Stimulated activated CD4-positive, alpha-beta T cell treated with anti-CD3 and anti-CD28 coated beads, Interleukin-1b, Interleukin-23, amount 100 ng/mL, for 24 hours (primary cell): ENCODE measurements at regions not wholly inside any gene's neighbourhood (a gene's known extent, or its start where the extent isn't known, plus 50 kb on each side); places are given as distances from the start of the nearest gene placed in this dataset.

ENCODE experiments used
- DNase-seq, 4 experiments: peaks; one replicate each; pipeline ENCODE4 v3.0.0-alpha.2; 2020; ENCODE audit warnings: low read depth in 4 of 4, low spot score in 1 of 4

DNA sequence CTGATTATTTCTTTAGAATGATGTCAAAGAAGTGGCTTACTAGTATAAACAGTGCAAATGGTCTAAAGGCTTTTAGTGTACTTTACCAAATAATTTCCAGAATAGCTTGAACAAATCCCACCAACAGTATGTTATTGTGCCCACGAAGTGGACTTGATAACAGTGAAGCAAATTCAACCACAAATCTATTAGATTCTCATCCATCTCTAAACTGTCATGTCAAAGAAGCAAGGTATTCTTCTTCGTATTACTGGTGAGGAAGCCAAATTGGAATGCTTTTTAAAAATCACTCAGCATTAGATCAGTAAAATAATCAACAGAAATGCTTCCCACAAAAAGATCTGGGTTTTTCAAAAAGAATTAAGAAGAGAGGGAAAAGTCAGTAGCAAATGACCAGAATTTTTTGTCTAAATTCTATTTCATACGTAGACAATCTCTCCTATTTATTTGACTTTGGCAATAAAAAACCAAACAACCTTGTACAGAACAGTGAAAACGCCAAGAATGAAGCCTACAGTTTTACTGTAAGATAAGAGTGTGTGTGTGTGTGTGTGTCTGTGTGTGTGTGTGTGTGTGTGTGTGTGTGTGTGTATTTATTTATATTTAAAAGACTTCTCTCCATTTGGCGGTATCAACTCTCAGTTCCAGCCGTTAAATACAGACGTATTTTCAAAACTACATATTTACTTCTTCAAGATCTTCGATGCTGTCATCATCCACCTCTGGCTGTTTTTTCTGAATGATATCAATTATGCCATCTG, 114.6 kb downstream of the CYB561 start:
- no peak for DNase-seq

- DNase-seq = no peak
These were observed 113.8 kb downstream of the CYB561 start for GRCh38 chr17:63332286-63332685.

GRCh38 chr17:63333869-63334268, 112.2 kb downstream of the CYB561 start:
- DNase-seq = no peak

- DNase-seq = no peak
These were observed 110.3 kb downstream of the CYB561 start for GRCh38 chr17:63335831-63336230.

GRCh38 chr17:63337579-63337978, 108.5 kb downstream of the CYB561 start:
- DNase-seq = no peak

- no peak for DNase-seq
These were observed 107.8 kb downstream of the CYB561 start for GRCh38 chr17:63338272-63338671.

DNA sequence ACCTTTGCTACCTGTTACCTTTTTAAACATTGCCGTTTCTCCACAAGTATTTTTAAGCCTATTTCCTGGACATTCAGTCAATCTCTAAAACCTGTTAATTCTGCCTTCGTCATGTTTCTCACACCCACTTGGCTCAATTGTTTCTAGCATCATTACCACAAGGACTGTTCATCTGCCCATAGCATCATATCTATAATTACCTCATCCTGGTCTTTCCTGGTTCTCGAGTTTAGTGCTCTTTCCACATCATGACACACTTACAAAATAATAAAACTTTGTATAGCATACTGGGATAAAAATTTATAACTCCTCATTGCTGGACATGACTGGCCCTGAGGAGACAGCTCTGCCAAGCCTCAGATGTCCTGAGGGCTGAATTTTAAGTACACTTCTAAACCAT, 104.8 kb downstream of the CYB561 start:
- no peak for DNase-seq

- no peak for DNase-seq
These were observed 101.7 kb downstream of the CYB561 start for GRCh38 chr17:63344383-63344782.

GRCh38 chr17:63345611-63346010, 100.5 kb downstream of the CYB561 start:
- no peak for DNase-seq

DNA sequence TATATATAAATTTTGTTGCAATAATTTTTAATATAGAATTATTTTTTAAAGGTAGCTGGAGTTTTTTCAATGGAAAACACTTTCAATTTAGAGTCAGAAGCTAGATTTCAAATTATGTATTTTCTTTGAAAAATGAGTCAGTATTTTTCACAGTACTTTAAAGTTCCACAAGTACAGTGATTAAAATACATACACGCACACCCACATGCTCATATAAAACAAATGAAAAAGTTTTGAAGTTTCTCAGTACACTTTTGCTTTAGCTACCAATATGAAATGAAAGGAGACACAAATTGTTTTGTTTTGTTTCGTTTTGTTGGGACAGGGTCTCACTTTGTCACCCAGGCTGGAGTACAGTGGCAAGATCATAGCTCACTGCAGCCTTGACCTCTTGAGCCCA, 98.6 kb downstream of the CYB561 start:
- no peak for DNase-seq

GRCh38 chr17:63349478-63350000, 96.6 kb downstream of the CYB561 start:
- DNase-seq = no peak

GRCh38 chr17:63350364-63350763, 95.7 kb downstream of the CYB561 start:
- no peak for DNase-seq

GRCh38 chr17:63354256-63354655, 91.8 kb downstream of the CYB561 start:
- no peak for DNase-seq

DNA sequence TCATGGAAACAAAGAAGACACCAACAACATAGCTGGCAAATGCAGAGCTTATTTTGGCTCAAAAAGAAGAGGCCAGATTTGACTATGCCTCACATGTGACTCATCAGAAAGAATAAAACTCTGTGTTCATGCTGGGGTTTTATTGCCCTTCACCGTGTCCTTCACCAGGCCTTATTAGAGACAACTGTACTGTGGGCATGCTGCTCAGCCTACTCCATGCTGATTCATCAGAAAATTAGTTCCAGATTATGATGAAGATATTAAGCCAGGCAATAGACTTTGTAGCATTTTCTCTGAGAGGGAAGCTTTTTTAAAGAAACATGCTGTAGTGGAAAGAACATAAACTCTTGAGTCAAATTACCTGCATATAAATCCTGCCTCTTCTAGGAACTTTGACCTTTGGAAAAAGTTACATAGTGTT, 89.8 kb downstream of the CYB561 start:
- DNase-seq = no peak

DNA sequence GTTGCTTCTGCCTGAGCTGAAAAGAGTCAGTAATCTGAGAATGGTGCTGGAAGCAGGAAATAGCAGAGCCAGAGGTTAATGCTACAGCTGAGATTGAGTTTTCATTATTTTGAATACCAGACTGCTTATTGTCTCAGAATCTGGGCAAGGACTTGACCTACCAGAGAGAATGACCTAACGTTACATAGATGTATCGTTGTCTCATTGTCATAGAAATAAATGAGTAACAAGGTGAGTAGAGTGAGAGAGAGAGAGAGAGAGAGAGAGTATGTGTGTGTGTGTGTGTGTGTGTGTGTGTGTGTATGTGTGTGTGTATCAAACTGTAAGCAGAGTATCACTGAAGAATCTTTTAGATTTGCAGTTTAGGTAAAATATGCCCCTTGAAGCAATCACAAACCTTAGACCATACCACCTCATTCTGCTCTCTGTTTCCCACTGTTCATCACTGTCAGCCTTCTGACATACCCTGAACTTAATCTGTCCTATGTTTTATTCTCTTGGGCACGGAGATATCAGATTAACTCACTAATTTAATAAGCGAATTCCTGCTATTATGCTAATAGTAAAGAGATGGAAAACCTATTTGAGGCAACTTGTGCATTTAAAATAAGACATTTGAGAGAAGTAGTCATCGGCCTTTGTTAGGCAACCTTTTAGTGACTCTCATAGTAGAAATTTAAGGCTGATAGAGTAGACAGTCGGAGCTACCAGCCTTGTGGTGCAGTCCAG, 87.8 kb downstream of the CYB561 start:
- no peak for DNase-seq

- no peak for DNase-seq
These were observed 87.2 kb downstream of the CYB561 start for GRCh38 chr17:63358956-63359355.

- no peak for DNase-seq
These were observed 84.9 kb downstream of the CYB561 start for GRCh38 chr17:63361182-63361581.

- DNase-seq = no peak
These were observed 84.0 kb downstream of the CYB561 start for GRCh38 chr17:63362115-63362514.

GRCh38 chr17:63364387-63364786, 81.7 kb downstream of the CYB561 start:
- DNase-seq = no peak

- DNase-seq = no peak
These were observed 81.2 kb downstream of the CYB561 start for GRCh38 chr17:63364944-63365343.

- no peak for DNase-seq
These were observed 80.5 kb downstream of the CYB561 start for GRCh38 chr17:63365366-63366240.

- DNase-seq = no peak
These were observed 79.9 kb downstream of the CYB561 start for GRCh38 chr17:63366241-63366566.
